ENCODE measurements at regions not wholly inside any gene's neighbourhood (a gene's known extent, or its start where the extent isn't known, plus 50 kb on each side); places are given as distances from the start of the nearest gene placed in this dataset.

DNA sequence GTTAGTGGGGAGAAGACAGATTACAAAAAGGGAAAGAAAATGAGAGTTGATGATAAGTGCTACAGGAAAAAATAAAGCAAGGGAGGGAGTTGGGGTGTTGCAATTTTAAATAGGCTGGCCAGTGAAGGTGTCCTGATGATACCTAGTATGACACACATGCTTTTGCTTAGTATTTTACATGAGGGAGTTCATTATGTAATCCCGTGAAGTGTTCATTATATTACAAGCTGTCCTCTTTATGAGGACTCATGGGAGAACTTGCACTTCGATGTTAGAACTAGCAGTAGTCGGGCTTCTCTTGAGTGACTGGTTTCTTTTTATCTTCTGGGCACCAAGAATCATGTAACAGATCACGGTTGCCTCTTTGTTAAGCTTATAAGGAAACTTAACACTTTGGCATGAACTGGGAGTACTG, 102.3 kb upstream of the MTPN start (continued):
- TF ChIP-seq, protein P1, sequence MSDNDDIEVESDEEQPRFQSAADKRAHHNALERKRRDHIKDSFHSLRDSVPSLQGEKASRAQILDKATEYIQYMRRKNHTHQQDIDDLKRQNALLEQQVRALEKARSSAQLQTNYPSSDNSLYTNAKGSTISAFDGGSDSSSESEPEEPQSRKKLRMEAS (IDR thresholded peaks at IDR 0.05): no peak
- no peak for TF ChIP-seq EP300 (IDR thresholded peaks at IDR 0.05; ENCODE audit: borderline replicate concordance in 1 of 2, low read depth in 2 of 2, low read length in 2 of 2)
- TF ChIP-seq SRF (IDR thresholded peaks at IDR 0.05; ENCODE audit: low read depth, low read length): no peak
